Testis (tissue), 2 donors: ENCODE measurements at regions not wholly inside any gene's neighbourhood (a gene's known extent, or its start where the extent isn't known, plus 50 kb on each side); places are given as distances from the start of the nearest gene placed in this dataset.

Experiments used
- DNase-seq: peaks from one replicate; pipeline ENCODE4 v3.0.0-alpha.2; 2019
- H3K27ac ChIP-seq, 2 donors: fragments of 200-600 bp; sonication (generic); one replicate each; pipeline ENCODE4 v1.5.1; 2019
- H3K27me3 ChIP-seq: fragments of 200-600 bp; sonication (generic); one replicate; pipeline ENCODE4 v1.5.1; 2019
- H3K36me3 ChIP-seq: fragments of 200-600 bp; sonication (generic); one replicate; pipeline ENCODE4 v1.5.1; 2017; ENCODE audit warnings: low read depth; ENCODE audit errors: missing control alignments
- H3K4me1 ChIP-seq: fragments of 200-600 bp; sonication (generic); one replicate; pipeline ENCODE4 v1.5.1; 2019
- H3K4me3 ChIP-seq, 2 donors: fragments of 200-600 bp; sonication (generic); one replicate each; pipeline ENCODE4 v1.5.1; 2017 to 2019
- H3K9me3 ChIP-seq: fragments of 200-600 bp; sonication (generic); one replicate; pipeline ENCODE4 v1.5.1; 2017
- CTCF ChIP-seq, 3 experiments: fragments of 450-650 bp in 2 of 3; fragments of 200-600 bp in 1 of 3; sonication (generic) in 1 of 3; IDR thresholded peaks; one replicate each; pipeline ENCODE4 v1.5.1; 2016 to 2019; ENCODE audit warnings: antibody characterized with exemption in 3 of 3, mild to moderate bottlenecking in 2 of 3, moderate library complexity in 1 of 3
- POLR2A ChIP-seq: fragments of 450-650 bp; IDR thresholded peaks from one replicate; pipeline ENCODE4 v1.6.1; 2017; ENCODE audit warnings: antibody characterized with exemption, mild to moderate bottlenecking, moderate library complexity
- WGBS, 2 donors: methylation state at CpG; one replicate each; pipeline ENCODE4 v1.1.5; 2018; 5-methylcytosine and 5-hydroxymethylcytosine counted together
- intact Hi-C: fragments of 100-400 bp; cut with DNase I; formaldehyde crosslinking; loops from one replicate; pipeline ENCODE4 v1.15.1; 2023; ENCODE audit warnings: low total_unique reads

DNA sequence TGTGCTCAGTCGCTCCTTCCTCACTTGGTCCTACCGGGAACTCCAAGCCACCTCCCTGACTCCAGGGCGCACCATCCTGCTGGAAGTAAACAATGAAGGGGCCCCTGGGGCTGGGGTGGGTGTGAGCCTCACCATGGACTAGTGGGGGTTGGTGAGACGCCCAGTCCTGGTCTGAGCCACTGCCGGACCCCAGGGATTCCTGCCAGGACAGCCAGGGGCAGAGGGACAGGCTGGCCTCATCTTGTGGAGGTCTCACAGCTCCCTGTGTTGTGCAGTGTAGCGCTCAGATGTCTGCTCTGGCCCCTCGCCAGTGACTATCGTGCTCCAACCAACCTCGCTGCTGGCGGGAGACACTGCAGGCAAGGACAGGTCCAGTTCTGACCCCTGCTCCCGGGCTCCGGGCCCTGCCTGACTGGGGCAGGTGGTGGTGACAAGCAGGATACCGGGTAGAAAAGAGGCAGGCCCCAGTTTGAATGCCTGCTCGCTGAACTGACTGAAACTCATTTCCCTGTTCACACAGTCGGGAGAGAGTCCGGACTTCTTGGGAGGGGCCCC lies 1021.4 kb downstream of the BRD1 start:
- Histone ChIP-seq H3K27ac (no peak overlapping the region), H3K9me3 (no peaks in the 10 kb centered on the region), H3K4me3 (no peak overlapping the region), H3K36me3 (no peaks in the 10 kb centered on the region), H3K4me1 (no peaks in the 10 kb centered on the region), H3K27me3 (no peaks in the 10 kb centered on the region)
- DNase-seq: no peak
- no peak for TF ChIP-seq POLR2A
- WGBS, 2 donors: 62 to 68% methylated on average over 8 to 16 of the region's 16 CpGs
- intact Hi-C loops: no loop called here

DNA sequence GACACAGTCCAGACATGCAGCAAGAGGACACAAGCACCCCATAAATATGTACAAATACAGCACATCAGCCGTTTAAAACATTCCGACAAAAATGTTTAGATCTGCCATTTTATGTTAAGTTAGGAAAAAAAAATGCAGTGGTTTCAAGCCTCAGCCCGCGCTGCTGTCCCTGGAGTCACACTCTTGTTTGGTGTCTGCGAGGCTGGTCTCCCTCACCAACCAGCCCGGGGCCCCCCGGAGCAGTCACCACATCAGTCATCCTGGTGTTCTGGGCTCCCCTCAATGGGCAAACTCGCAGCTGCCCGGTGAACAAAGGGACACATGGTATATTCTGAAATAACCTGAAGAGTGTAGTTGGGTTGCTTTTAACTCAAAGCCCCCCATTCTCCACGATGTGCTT lies 1022.2 kb downstream of the BRD1 start:
- intact Hi-C loops: no loop called here
- H3K4me3 ChIP-seq: no peak overlapping the region
- no peaks in the 10 kb centered on the region for H3K27me3 ChIP-seq
- no peaks in the 10 kb centered on the region for H3K9me3 ChIP-seq
- H3K36me3 ChIP-seq: no peaks in the 10 kb centered on the region
- no peak overlapping the region for H3K27ac ChIP-seq
- H3K4me1 ChIP-seq: no peaks in the 10 kb centered on the region
- TF ChIP-seq POLR2A (no peak), CTCF (IDR thresholded peaks at IDR 0.05) (no peak)
- no peak for DNase-seq
- 88 to 94% methylated on average over 9 to 10 of the region's 10 CpGs for WGBS, 2 donors

DNA sequence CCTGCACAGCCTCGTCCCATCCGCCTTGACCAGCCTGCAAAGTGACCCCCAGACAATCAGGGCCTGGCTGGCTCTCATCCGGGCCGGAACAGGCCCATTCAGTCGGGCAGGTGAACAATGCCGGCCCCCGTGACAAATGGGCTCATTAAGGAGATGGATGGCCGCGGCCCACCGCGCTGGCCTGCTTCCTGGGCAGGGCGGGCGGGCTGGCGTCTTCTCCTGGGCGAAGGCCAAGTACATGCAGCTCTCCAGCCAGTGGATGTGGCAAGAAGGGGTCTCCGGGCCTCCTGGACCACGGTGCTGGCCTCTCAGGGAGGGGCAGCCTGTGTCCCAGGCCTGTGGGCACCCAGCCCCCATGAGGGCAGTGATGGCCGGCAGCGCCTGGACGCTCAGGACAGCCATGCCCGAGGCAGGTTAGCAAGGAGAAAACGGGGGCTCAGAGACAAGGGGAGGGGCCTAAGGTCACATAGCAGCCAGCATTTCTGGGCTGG lies 1022.8 kb downstream of the BRD1 start:
- DNase-seq: no peak
- intact Hi-C loops: no loop called here

DNA sequence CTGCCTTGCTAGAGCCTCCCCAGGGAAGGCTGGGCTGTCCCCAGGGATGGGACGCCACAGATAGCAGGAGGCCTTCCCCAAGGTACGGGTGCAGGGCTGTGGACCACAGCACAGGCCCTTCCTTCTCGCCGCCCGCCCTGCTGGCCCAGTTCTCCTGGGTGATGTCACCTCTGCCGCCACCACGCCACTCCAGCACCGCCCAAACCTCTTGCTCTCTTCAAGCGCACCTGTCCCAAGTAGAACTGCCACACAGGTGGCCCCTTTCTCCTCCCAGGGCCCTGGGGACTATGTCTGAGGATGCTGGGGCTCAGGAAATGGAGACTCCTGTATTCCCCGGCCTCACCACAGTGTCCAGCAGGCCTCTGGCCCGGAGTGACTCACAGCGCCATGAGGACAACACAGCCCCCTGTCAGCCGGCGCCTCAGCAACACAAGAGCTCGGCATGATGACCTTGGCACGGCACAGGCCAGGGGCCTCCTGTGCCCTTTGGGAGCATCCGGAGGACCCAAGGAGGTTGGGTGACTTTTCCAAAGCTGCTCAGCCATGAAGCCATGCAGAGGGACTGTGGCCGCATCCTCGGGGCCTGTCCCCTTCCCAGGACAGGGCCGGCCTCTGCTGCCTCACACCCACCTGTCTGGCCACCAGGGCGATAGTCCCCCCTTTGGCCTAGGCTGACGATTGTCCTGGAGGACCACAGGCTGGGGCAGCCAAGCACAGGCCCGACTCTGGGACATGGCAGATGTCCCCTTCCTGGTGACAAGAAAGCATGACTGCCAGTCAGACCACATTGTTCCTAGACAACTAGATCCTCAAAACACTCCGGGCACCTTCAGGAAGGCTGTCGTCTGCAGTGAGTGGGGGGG lies 1023.5 kb downstream of the BRD1 start:
- intact Hi-C loops: no loop called here
- Histone ChIP-seq H3K36me3 (no peaks in the 10 kb centered on the region), H3K27ac (no peak overlapping the region), H3K9me3 (no peaks in the 10 kb centered on the region), H3K4me1 (no peaks in the 10 kb centered on the region), H3K4me3 (no peak overlapping the region), H3K27me3 (no peaks in the 10 kb centered on the region)
- 87 to 88% methylated on average over 12 to 23 of the region's 25 CpGs for WGBS, 2 donors
- TF ChIP-seq POLR2A (no peak), CTCF (IDR thresholded peaks at IDR 0.05) (no peak)
- DNase-seq: no peak

More for the DNA sequence above, 1022.8 kb downstream of the BRD1 start:
- WGBS, 2 donors: 72 to 75% methylated on average over 14 to 18 of the region's 22 CpGs
- Histone ChIP-seq H3K4me3 (no peak overlapping the region), H3K27ac (no peak overlapping the region), H3K36me3 (no peaks in the 10 kb centered on the region), H3K27me3 (no peaks in the 10 kb centered on the region), H3K4me1 (no peaks in the 10 kb centered on the region), H3K9me3 (no peaks in the 10 kb centered on the region)
- no peak for TF ChIP-seq CTCF (IDR thresholded peaks at IDR 0.05)
- no peak for TF ChIP-seq POLR2A

DNA sequence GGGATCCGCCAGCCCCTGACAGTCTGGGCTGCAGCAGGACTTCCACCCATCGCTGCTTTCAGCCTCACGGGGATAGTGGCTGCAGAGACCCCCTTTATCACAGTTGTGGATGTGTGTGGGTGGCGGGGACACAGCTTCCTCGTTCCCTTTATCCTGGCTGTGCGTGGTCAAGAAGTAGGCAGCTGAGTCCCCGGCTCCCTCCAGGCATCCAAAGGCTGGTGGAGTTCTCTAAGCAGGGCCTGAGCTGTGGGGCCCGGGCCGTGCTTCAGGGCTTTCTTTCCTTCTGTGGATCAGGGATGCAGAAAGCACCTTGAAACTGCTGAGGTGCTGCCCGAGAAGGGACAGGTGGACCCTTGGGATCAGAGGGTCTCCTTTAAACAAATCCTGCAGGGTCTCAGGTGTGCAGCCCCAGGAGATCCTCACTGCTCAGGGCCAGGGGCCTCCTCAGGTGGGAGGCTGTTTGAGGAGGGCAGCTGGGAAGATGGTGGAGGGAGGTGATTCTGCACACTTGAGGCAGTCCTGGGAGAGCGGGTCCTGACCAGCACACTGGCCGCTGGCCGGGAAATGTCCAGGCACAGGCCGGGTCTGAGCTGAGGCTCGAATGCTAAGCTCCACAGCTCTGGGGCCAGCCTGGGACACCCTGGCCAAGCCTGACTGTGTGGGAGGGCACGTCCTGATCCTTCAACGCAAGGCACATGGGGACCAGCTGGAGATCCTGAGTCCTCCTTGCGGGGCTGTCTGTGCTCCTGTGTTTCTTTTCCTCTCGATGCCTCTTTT lies 1024.3 kb downstream of the BRD1 start:
- Histone ChIP-seq H3K27me3 (no peaks in the 10 kb centered on the region), H3K4me3 (no peak overlapping the region), H3K9me3 (no peaks in the 10 kb centered on the region), H3K36me3 (no peaks in the 10 kb centered on the region), H3K4me1 (no peaks in the 10 kb centered on the region), H3K27ac (no peak overlapping the region)
- WGBS, 2 donors: 54 to 63% methylated on average over 10 to 19 of the region's 19 CpGs
- TF ChIP-seq CTCF (IDR thresholded peaks at IDR 0.05) (no peak), POLR2A (no peak)
- DNase-seq: no peak
- intact Hi-C loops: no loop called here
